ENCODE measurements at regions not wholly inside any gene's neighbourhood (a gene's known extent, or its start where the extent isn't known, plus 50 kb on each side); places are given as distances from the start of the nearest gene placed in this dataset.
"Not testable (repeated sequence)": the region's sequence is repeated elsewhere in the genome, so short reads cannot be mapped to it uniquely, and the experiment has no call there.

DNA sequence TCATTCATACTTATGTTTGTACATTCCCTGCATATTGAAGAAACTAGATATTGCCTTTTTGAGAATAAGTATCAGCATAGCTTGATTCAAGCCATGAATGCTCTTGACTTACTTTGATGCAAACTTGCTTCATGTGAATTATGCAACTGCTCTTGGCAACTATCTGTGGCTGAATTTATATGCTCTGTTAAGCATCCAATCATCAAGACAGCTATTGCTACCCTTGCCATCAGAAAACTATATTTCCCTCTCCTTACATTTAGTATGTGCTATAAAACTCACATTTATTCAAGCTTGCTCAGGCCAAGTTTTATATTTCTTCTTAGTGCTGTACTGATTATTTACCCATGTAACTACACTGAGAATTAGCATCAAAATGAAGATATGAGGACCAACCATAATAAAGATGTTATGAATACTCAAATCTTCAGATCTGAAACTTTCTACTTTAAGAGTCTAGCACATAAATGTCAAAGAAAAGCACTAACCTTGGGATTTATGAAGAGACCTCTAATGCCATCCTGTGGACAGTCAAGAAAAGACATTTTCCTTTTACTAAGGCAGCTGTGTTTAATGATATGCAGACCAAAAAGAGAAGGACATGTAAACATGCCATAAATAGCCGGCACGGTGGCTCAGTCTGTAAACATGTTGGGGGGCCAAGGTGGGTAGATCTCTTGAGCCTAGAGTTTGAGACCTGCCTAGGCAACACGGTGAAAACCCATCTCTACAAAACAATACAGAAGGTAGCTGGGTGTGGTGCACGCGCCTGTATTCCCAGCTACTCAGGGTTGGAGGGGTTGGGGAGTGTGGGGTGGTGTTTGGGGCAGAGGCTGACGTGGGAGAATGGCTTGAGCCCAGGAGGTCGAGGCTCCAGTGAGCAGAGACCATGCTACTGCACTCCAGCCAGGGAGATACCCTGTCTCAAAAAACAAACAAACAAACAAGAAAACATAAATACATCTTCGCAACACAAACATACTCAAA, 267.0 kb upstream of the TYRP1 start:
- no peak for DNase-seq (ENCODE audit: low read depth)

DNA sequence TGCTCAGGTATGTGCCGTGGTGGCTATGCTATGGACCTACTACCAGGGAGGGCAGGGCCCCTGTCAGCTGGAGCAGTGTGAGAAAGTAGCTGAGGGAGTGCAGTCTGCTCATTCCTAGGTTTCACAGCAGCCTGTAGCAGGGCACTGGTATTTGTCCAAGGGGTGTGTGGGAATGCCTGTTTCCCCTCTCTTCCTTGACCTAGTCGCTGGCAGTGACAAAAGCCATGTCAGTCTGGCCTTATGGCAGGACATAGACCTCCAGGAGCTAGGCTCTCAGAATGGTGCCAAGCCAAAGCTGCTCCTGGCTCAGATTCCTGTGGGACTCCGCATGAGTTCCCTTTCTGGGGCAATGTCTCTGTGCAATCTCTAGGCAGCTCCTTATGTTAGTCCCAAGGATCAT, 253.9 kb upstream of the TYRP1 start:
- DNase-seq (ENCODE audit: low read depth) = no peak

DNA sequence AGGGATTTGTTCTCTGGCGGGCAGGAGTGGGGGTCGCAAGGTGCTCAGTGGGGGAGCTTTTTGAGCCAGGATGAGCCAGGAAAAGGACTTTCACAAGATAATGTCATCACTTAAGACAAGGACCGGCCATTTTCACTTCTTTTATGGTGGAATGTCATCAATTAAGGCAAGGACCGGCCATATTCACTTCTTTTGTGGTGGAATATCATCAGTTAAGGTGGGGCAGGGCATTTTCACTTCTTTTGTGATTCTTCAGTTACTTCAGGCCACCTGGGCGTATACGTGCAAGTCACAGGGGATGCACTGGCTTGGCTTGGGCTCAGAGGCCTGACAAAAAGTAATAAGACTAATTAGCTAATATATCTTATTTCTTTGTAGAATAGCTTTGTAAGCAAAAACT, 252.1 kb upstream of the TYRP1 start:
- not testable (repeated sequence) for DNase-seq (ENCODE audit: low read depth)

DNA sequence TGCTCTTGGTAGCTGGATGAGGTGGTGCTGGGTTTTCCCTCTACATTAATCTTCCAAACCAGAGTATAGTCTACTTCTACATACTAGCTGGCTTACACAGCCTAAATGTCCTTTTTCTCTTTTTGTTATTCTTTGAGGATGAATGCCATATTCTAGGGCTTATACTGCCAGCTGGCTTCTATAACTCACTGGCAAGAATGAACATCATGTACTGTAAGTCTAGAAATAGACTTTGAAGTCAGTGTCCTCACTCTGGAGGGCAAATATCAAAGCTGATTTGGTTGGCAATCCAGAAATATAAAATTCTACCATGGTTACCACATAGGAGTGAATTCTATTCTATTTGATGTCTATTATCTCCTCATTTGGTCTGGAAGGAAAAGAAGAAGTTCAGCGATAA, 251.7 kb upstream of the TYRP1 start:
- no peak for DNase-seq (ENCODE audit: low read depth)

DNA sequence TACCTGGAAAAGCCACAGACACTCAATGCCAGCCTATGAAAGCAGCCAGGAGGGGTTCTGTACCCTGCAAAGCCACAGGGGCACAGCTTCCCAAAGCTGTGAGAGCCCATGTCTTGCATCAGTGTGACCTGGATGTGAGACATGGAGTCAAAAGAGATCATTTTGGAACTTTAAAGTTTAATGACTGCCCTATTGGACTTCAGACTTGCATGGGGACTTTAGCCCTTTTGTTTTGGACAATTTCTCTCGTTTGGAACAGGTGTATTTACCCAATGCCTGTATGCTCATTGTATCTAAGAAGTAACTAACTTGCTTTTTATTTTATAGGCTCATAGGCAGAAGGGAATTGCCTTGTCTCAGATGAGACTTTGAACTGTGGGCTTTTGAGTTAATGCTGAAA, 244.9 kb upstream of the TYRP1 start:
- DNase-seq (ENCODE audit: low read depth) = no peak

DNA sequence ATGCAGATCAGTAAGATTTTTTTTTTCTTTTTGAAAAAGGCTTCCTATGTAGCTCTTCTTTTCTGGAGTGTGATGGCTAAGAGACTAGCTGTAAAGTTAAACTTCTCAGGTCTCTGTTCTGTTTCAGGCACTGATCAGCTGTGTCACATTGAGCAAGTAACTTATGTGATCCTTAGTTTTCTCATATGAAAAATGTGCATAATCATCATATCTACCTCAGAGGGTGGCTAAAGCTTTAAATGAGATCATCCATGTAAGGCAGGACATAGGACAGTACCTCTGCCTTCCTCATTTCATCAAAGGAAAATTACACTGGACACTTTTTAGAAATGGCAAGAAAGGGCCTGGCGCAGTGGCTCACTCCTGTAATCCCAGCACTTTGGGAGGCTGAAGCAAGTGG, 235.9 kb upstream of the TYRP1 start:
- no peak for DNase-seq (ENCODE audit: low read depth)

DNA sequence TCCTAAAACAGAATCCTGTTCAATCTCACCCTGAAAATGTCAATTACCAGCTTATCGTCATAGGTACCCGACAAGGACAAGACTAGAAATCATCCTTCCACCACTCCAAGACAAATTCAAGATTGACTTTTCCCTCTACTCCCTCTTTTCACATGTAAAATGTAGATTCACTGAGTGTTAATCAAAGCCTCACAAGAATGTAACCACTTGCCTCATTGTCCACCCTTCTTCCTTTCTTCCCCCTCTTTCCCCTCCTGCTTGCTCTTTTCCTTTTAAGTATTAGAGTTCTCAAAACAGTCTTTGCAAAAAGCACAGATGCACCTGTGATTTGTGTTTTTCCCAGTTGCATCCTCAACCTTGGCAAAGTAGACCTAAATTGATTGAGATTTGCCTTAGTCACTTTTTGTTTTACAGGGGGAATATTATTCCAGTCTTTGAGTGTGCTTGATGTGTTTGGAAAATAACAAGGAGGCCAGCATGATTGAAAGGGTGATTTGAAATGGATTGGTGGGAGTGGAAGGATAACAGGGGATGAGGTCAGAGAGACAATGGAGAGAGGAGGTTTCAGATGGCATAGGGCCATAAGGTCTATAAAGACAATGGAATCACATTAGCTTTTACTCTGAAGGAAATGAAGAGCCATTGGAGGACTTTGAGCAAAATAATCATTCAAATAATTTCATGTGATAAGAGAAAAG, 231.3 kb upstream of the TYRP1 start:
- no peak for DNase-seq (ENCODE audit: low read depth)

DNA sequence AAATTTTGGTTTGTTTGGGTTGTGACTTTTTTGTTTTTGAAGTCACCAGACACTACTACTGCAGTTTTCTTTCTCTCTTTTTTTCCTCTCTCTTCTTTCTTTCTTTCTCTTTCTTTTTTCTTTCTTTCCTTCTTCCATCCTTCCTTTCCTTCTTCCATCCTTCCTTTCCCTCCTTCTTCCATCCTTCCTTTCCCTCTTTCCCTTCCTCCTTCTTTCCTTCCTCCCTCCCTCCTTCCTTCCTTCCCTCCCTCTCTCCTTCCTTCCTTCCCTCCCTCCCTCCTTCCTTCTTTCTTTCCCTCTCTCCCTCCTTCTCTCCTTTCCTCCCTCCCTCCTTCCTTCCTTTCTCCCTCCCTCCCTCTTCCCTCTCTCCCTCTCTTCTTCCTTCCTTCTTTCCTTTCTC, 230.3 kb upstream of the TYRP1 start:
- no peak for DNase-seq (ENCODE audit: low read depth)

DNA sequence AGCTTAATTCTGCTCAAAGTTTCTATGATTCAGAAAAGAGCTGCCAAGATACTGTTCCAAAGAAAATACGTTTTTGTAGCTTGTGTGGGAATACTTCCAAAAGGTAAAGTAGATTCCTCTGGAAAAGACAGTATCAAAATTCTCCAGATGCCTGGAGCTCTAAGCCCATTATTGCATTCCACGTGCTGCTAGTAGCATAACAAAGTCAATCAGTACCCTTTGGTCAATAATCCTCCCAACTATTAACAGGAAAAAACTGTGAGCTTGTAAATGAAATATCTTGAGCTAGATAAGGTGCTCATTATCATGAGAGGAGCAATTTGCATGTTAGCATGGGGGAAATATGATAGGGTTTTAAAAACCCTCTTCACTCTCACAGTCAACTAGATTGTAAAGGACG, 229.5 kb upstream of the TYRP1 start:
- no peak for DNase-seq (ENCODE audit: low read depth)

DNA sequence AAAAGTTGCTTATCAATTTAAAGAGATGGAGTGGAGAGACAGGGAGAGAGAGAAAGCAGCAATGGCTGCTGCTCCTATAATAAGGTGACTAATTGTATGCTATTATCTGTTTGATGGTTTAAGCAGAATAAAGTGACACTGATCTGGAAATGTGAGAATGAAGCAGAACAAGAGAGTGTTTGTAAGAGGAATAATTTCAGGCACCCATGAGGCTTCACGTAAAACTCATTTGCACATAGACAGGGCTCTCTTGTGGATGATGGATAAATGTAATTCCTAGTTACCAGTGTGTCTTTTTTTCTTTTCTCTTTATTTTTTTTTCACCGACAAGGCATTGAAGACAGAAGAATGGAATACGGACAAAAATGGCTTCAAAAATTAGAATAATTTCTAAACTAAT, 228.8 kb upstream of the TYRP1 start:
- no peak for DNase-seq (ENCODE audit: low read depth)

DNA sequence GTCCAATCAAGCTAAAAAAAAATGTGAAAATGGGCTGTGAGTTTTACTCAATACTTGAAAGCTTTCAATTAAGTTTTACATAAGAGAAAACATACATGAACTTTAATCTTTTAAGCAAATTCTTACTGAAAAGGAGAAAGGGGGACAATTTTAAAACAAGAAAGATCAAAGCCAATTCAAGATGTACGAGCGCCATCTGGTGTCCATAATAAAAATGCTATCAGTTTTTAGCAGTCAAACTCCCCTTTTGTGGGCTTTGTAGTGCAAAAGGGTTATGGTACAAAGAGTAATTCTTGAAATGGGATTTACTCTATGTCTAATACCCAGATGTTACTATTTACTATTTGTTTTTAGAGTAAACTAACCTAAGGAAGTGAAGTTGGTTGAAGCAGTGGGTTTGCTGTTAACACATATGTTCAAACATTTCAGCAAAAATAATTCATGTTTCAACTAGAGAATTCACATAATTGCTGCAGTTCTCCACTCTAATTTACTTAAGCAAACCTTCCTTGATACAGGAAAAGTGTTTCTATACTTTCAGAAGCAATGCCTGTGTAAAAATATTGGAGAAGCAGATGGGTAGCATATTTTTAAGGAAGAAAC, 228.2 kb upstream of the TYRP1 start:
- DNase-seq (ENCODE audit: low read depth) = no peak

DNA sequence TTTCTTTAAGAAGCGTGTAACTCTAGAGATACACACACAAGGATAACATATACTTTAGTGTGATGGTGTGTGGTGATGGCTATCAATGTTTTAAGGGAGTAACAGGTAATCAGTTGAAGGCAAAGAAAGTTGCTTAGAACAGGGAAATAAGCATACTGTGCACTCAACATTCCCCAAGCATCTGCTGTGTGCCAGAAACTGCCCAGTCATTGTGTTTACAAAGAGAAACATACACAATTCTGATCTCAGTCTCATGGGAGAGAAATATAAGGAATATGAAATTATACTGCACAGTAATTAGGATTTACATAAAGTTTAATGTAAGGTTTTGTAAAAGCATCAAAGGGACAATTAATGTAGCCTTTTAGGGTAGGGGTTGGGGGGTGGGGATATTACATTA, 224.1 kb upstream of the TYRP1 start:
- no peak for DNase-seq (ENCODE audit: low read depth)

DNA sequence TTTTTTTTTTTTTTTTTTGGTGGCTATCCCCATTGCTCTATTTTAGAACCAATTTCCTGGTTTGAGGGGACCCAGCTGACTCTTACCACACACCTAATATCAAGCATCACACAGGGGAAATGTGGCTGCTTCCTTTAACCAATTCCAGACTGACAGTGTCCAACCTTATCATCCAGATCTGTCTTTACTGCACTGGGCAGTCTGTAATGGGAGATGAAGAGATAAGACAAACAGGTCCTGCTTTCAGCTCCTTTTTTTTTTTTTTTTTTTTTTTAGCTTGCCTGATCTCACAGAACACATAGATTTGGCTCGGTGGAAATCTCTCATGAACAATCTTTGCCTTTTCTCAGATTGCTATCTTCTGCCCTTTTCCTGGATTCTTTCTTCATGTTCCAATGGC, 198.8 kb upstream of the TYRP1 start:
- DNase-seq (ENCODE audit: low read depth) = no peak

DNA sequence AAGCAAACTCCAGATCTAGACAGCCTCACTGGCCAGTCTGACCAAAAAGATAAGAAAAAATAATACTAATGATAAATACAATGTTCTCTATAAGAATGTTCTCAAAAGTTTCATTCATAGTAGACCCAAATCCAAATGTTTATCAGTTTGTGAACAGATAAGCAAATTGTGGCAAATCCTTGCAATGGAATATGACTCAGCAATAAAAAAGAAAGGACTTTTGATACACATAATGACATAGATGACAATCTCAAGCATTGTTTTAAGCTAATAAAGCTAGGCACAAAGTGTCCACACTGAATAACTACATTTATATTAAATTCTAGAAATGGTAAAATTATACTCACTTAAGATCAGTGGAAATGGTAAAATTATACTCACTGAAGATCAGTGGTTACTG, 195.4 kb upstream of the TYRP1 start:
- DNase-seq (ENCODE audit: low read depth) = no peak

DNA sequence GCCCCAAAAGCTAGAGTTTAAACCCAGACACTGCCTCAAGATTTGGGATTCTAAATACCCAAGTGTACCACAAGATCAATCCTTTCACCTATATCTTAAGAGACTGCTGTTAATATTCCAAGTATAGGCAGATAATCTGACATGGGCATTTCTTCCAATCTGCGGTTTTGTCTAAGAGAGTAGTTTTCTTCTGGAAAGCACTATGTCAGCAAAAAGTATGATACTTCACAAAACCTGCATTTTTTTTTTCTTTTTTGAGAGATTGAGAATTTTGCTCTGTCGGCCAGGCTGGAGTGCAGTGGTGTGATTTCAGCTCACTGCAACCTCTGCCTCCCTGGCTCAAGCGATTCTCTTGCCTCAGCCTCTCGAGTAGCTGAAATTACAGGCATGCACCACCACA, 190.7 kb upstream of the TYRP1 start:
- no peak for DNase-seq (ENCODE audit: low read depth)

DNA sequence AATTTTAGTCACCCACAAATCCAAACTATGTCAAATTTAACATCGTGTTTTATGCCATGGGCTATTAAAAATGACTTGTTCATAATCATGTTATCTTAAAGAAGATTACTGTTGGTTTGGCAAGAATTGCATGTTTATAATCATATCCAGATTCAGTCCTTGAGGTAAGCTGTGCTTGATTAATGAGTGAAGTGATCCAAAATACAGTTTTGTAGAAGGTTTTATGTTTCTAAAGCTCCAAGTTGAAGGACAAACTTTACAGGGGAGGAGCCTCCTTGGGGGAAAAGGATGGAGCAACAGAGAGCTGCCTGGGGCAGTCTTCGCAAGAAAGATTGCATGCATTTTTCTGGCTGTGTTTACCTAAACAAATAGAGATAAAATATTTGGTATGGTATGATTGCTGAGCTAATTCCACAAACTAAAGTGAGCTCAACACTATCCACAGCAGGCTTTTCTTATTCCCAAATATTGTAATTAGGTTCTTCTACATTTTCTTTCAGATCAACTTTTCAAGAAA, 189.5 kb upstream of the TYRP1 start:
- no peak for DNase-seq (ENCODE audit: low read depth)

DNA sequence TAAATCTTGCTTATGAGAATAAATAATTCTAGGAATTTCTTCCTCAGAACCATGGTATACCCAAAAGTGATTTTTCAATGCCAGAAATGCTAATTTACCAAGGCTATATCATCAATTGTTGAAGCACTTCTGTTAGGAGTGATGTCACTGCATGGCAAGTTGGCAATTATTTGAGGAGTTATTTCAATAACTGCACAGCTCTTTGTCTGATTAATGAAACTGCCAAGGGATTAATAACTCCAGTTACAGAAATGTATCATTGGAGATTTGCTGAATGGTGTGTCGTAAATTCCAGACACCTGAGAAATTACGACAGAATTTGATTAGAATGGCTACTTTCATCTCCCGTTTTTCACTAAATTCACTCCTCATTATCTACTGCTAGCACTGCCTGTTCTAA, 182.6 kb upstream of the TYRP1 start:
- DNase-seq (ENCODE audit: low read depth) = no peak

DNA sequence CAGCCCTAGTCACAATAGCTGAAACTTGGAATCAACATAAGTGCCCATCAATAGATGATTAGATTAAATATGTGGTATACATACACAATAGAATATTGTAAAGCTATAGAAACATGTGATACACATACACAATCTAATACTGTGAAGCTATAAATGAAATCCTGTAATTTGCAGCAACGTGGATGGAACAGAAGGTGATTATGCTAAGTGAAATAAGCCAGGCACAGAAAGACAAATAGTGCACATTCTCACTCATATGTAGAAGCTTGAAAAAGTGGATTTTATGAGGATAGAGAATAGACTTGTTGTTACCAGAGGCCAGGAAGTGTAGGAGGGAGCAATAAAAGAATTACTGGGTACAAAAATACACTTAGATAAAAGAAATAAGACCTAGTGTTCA, 181.5 kb upstream of the TYRP1 start:
- no peak for DNase-seq (ENCODE audit: low read depth)

DNA sequence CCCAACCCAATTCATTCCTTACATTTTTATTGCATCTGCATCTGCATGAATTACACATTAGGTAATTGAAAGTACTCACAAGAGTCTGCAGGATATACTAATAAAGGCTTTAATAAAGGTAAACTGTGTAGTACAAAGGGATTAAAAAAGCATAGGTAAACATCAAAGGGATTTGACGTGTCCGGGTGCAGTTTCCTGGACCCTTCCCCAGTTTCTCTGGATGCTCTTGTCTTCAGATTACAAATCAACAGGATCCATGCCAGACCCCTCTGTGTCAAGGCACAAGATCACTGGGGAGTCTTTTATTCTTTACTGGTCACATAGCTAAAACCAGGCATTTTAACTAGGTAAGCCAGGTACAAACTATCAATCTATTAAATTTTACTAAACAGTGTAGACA, 177.2 kb upstream of the TYRP1 start:
- DNase-seq (ENCODE audit: low read depth) = no peak

DNA sequence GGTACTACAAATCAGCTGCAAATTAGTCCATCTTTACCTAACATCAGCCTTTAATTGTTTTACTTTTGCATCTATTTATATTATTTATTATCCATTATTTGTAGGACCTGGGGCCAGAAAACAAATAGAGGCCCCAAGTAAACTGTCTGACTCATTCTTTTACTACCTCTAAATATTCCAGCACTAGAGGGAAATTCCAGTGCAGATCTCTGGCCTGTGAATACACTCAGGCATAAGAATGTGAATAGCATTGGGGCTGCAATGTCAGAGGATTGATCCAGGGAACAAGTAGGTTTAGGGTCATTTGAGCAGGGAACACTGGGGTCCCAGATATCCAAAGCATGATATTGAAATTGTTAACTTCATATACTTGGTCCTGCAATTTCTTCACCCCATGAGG, 176.6 kb upstream of the TYRP1 start:
- no peak for DNase-seq (ENCODE audit: low read depth)

DNA sequence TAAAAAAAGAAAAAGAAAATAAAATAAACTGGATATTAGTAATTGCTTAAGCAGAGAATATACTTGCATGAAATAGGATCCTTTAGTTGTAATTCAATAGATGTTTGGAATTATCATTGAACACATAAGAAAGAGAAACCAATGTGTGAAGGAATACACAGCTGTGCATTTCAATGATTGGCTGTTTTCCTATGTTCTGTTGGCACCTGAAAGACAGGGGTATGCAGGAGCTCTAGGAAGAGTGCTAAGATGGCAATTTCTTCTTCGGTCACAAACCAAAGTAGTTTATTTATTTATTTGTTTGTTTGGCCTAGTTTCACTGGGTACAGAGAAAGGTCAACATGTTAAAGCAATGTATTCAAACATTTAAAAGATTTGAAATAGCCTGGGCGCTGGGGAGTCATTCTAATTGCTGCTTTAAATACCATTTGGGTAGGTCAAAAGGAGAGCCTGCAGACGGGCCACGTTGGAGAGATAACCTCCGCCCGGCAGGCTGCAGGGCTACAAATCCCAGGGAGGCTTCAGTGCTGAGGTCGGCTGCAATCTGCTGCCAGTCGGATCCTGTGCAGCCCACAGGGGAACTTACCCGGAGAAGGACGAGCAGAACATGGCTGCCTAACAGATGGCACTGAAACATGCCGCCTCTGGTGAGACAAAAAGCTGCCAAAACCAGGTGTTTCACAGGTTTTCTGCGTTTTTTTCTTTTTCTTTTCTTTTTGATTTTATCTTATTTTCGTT, 154.2 kb upstream of the TYRP1 start:
- DNase-seq (ENCODE audit: low read depth) = no peak

DNA sequence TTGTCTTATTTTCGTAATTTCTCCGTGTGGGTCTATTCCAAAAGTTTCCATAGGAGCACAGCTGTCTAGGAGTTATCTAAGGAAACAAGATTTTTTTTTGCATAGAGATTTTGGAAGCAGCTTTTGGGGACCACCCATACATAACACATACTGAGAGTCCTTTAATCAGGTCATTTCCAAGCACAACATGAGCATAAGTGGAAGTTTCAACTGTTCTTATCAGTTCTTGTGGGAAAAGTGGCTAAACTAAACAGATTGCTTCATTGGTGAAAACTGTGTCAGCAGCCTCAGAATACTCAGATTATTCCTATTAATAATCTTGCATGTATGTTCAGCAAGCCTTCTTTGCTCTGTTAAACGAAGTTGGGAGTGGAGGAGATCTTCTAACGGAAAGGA, 153.6 kb upstream of the TYRP1 start:
- DNase-seq (ENCODE audit: low read depth) = no peak
